Lower lobe of right lung (tissue), 2 donors: ENCODE measurements at regions not wholly inside any gene's neighbourhood (a gene's known extent, or its start where the extent isn't known, plus 50 kb on each side); places are given as distances from the start of the nearest gene placed in this dataset.

Experiments
- ATAC-seq, 2 donors: fragments of 200-7000 bp; cut with Tn5 transposase; one replicate each; pipeline ENCODE4 v1.9.1; 2020 to 2022; ENCODE audit warnings: mild to moderate bottlenecking in 2 of 2, moderate library complexity in 2 of 2
- DNase-seq: peaks from one replicate; pipeline ENCODE4 v3.0.0-alpha.2; 2020
- H3K27ac ChIP-seq: fragments of 200-600 bp; one replicate; pipeline ENCODE4 v1.8.0; 2022
- H3K27me3 ChIP-seq: fragments of 200-600 bp; one replicate; pipeline ENCODE4 v1.8.0; 2022; ENCODE audit warnings: low read depth
- H3K36me3 ChIP-seq: fragments of 200-600 bp; one replicate; pipeline ENCODE4 v1.8.0; 2022; ENCODE audit warnings: mild to moderate bottlenecking
- H3K4me1 ChIP-seq: fragments of 200-600 bp; one replicate; pipeline ENCODE4 v1.8.0; 2022
- H3K4me3 ChIP-seq: fragments of 200-600 bp; one replicate; pipeline ENCODE4 v1.8.0; 2022; ENCODE audit warnings: mild to moderate bottlenecking
- H3K9me3 ChIP-seq: fragments of 200-600 bp; one replicate; pipeline ENCODE4 v1.8.0; 2022
- intact Hi-C: fragments of 100-400 bp; cut with DNase I; formaldehyde crosslinking; loops from one replicate; pipeline ENCODE4 v1.11.0; 2022
- TF ChIP-seq, protein P1 (sequence below): fragments of 200-600 bp; IDR thresholded peaks from one replicate; pipeline ENCODE4 v1.8.0; 2022; ENCODE audit warnings: antibody characterized with exemption, mild to moderate bottlenecking
- donor health status: DM: no; HTN: yes; CAD: no; lungs with severe emphysema.

GRCh38 chr9:118561051-118561450 lies 808.2 kb downstream of the BRINP1 start:
- Histone ChIP-seq H3K36me3 (no peaks in the 10 kb centered on the region), H3K4me3 (no peak overlapping the region), H3K4me1 (no peaks in the 10 kb centered on the region), H3K27me3 (no peaks in the 10 kb centered on the region), H3K27ac (no peak overlapping the region), H3K9me3 (no peaks in the 10 kb centered on the region)
- intact Hi-C loops: no loop called here
- TF ChIP-seq, protein P1, sequence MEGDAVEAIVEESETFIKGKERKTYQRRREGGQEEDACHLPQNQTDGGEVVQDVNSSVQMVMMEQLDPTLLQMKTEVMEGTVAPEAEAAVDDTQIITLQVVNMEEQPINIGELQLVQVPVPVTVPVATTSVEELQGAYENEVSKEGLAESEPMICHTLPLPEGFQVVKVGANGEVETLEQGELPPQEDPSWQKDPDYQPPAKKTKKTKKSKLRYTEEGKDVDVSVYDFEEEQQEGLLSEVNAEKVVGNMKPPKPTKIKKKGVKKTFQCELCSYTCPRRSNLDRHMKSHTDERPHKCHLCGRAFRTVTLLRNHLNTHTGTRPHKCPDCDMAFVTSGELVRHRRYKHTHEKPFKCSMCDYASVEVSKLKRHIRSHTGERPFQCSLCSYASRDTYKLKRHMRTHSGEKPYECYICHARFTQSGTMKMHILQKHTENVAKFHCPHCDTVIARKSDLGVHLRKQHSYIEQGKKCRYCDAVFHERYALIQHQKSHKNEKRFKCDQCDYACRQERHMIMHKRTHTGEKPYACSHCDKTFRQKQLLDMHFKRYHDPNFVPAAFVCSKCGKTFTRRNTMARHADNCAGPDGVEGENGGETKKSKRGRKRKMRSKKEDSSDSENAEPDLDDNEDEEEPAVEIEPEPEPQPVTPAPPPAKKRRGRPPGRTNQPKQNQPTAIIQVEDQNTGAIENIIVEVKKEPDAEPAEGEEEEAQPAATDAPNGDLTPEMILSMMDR: no peak
- no peak for DNase-seq
- no peak for ATAC-seq

DNA sequence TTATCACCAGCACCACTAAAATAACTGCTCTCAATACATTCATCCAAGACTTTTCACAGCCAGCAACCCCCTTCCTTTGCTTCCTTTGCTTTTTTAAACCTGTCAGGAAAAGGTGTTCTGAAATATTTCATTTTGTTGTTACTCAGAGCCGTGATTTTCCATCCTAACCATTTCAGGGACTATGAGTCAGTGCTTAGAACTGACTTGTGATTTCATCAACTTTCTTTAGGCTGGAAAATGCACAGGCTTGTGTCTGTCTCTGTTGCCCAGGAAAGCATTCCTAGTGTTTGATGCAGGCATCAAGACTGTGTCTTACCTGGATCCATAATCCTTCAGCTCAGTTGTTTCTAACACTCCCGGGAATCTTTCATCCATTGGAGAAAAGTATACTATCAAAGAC lies 805.6 kb downstream of the BRINP1 start:
- intact Hi-C loops: no loop called here
- Histone ChIP-seq H3K27me3 (no peaks in the 10 kb centered on the region), H3K4me3 (no peak overlapping the region), H3K9me3 (no peaks in the 10 kb centered on the region), H3K27ac (no peak overlapping the region), H3K36me3 (no peaks in the 10 kb centered on the region), H3K4me1 (no peaks in the 10 kb centered on the region)
- TF ChIP-seq, protein P1: no peak
- DNase-seq (no peak), ATAC-seq (no peak)

DNA sequence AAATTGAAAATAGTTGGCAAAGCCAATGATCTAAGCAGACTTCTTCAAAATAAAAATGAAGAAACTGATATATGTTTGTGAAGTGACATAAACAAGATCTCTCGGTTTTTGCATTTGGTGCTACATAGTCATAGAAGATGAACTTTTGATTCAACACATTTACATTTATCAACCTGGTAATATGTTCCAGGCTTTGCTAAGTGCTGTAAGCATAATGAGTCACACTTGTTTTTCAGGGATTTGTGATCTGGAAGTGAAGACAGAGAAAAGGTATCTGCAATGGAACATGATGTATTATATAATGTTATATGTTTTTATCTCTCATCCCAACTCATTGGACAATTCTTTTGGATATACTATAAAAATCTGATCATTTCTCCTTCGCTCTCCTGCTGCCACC lies 801.4 kb downstream of the BRINP1 start:
- ATAC-seq (no peak), DNase-seq (no peak)
- H3K4me1 ChIP-seq: no peaks in the 10 kb centered on the region
- intact Hi-C loops: no loop called here
- no peaks in the 10 kb centered on the region for H3K9me3 ChIP-seq
- H3K4me3 ChIP-seq: no peak overlapping the region
- H3K27me3 ChIP-seq: no peaks in the 10 kb centered on the region
- H3K27ac ChIP-seq: no peak overlapping the region
- H3K36me3 ChIP-seq: no peaks in the 10 kb centered on the region
- TF ChIP-seq, protein P1: no peak

DNA sequence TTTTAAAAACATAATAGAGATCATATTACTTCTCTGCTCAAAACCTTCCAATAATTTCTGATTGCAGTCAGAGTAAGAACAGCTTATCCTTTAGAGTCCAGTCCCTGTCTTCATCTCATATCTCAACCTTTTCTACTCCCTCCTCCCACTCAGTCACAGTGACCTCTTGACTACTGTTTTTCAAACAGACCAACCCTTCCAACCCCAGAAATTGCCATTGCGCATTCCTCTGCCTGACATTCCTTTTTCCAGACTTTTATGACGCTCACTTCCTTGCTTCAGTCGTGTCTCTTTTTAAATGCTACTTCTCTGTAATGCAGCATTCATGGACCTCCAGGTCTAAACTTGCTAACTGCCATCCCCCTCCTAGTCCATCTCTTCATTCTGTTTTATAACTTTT lies 800.5 kb downstream of the BRINP1 start:
- TF ChIP-seq, protein P1: no peak
- no peaks in the 10 kb centered on the region for H3K27me3 ChIP-seq
- no peaks in the 10 kb centered on the region for H3K36me3 ChIP-seq
- no peaks in the 10 kb centered on the region for H3K9me3 ChIP-seq
- no peak overlapping the region for H3K4me3 ChIP-seq
- ATAC-seq: no peak
- H3K27ac ChIP-seq: no peak overlapping the region
- H3K4me1 ChIP-seq: no peaks in the 10 kb centered on the region
- no peak for DNase-seq
- intact Hi-C loops: no loop called here

- ATAC-seq: no peak
- no peak overlapping the region for H3K4me3 ChIP-seq
- DNase-seq: no peak
- intact Hi-C loops: no loop called here
- H3K9me3 ChIP-seq: no peaks in the 10 kb centered on the region
- H3K27ac ChIP-seq: no peak overlapping the region
- H3K27me3 ChIP-seq: no peaks in the 10 kb centered on the region
- TF ChIP-seq, protein P1: no peak
- H3K4me1 ChIP-seq: no peaks in the 10 kb centered on the region
- no peaks in the 10 kb centered on the region for H3K36me3 ChIP-seq
These were observed 800.1 kb downstream of the BRINP1 start for GRCh38 chr9:118569148-118569547.

DNA sequence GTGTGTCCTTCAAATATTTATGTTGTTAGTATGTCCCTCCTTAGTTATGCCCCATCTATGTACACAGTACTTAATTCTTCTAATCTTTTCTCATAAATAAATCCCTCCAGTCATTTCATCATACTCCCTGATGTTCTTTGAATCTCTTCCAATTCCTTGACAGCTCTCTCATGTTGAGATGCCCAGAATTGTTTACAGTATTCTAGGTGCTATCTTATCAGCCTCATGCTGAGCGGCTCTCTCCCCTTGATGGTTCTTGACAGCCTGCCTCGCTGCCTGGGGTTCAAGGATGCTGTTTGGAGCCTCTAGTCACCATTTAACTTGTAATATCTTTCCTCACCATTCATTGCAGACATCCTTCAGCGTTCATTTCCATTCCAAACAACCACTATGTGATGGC lies 799.2 kb downstream of the BRINP1 start:
- Histone ChIP-seq H3K9me3 (no peaks in the 10 kb centered on the region), H3K4me1 (no peaks in the 10 kb centered on the region), H3K27ac (no peak overlapping the region), H3K36me3 (no peaks in the 10 kb centered on the region), H3K4me3 (no peak overlapping the region), H3K27me3 (no peaks in the 10 kb centered on the region)
- intact Hi-C loops: no loop called here
- TF ChIP-seq, protein P1: no peak
- ATAC-seq (no peak), DNase-seq (no peak)
